ENCODE measurements at regions not wholly inside any gene's neighbourhood (a gene's known extent, or its start where the extent isn't known, plus 50 kb on each side); places are given as distances from the start of the nearest gene placed in this dataset.

GRCh38 chr1:87219141-87219540 lies 109.5 kb upstream of the LMO4 start:
- DNase-seq (ENCODE audit: low read depth in 4 of 4, low spot score in 2 of 4), result no peak

GRCh38 chr1:87219626-87220025 lies 109.1 kb upstream of the LMO4 start:
- no peak for DNase-seq (ENCODE audit: low read depth in 4 of 4, low spot score in 2 of 4)

GRCh38 chr1:87220993-87221392 lies 107.7 kb upstream of the LMO4 start:
- no peak for DNase-seq (ENCODE audit: low read depth in 4 of 4, low spot score in 2 of 4)

GRCh38 chr1:87224201-87224600 lies 104.5 kb upstream of the LMO4 start:
- no peak for DNase-seq (ENCODE audit: low read depth in 4 of 4, low spot score in 2 of 4)

GRCh38 chr1:87225171-87225570 lies 103.5 kb upstream of the LMO4 start:
- no peak for DNase-seq (ENCODE audit: low read depth in 4 of 4, low spot score in 2 of 4)

GRCh38 chr1:87226341-87226760 lies 102.3 kb upstream of the LMO4 start:
- DNase-seq (ENCODE audit: low read depth in 4 of 4, low spot score in 2 of 4), result peak in 3 of 4 donors; percentile 30 to 69 (median 46)

GRCh38 chr1:87227651-87228050 lies 101.0 kb upstream of the LMO4 start:
- DNase-seq (ENCODE audit: low read depth in 4 of 4, low spot score in 2 of 4), result no peak

- no peak for DNase-seq (ENCODE audit: low read depth in 4 of 4, low spot score in 2 of 4)
Observed at GRCh38 chr1:87230501-87230900, 98.2 kb upstream of the LMO4 start.

- no peak for DNase-seq (ENCODE audit: low read depth in 4 of 4, low spot score in 2 of 4)
Observed at GRCh38 chr1:87231703-87232367, 96.8 kb upstream of the LMO4 start.

- DNase-seq (ENCODE audit: low read depth in 4 of 4, low spot score in 2 of 4), result no peak
Observed at GRCh38 chr1:87236585-87236984, 92.1 kb upstream of the LMO4 start.

- DNase-seq (ENCODE audit: low read depth in 4 of 4, low spot score in 2 of 4), result no peak
Observed at GRCh38 chr1:87239997-87240605, 88.6 kb upstream of the LMO4 start.

- no peak for DNase-seq (ENCODE audit: low read depth in 4 of 4, low spot score in 2 of 4)
Observed at GRCh38 chr1:87240661-87241285, 87.9 kb upstream of the LMO4 start.

GRCh38 chr1:87242445-87243185 lies 86.1 kb upstream of the LMO4 start:
- no peak for DNase-seq (ENCODE audit: low read depth in 4 of 4, low spot score in 2 of 4)

- no peak for DNase-seq (ENCODE audit: low read depth in 4 of 4, low spot score in 2 of 4)
Observed at GRCh38 chr1:87243573-87243972, 85.1 kb upstream of the LMO4 start.

GRCh38 chr1:87246436-87246835 lies 82.2 kb upstream of the LMO4 start:
- DNase-seq (ENCODE audit: low read depth in 4 of 4, low spot score in 2 of 4), result no peak

- no peak for DNase-seq (ENCODE audit: low read depth in 4 of 4, low spot score in 2 of 4)
Observed at GRCh38 chr1:87249803-87250202, 78.9 kb upstream of the LMO4 start.

GRCh38 chr1:87250336-87250735 lies 78.3 kb upstream of the LMO4 start:
- DNase-seq (ENCODE audit: low read depth in 4 of 4, low spot score in 2 of 4), result no peak

- DNase-seq (ENCODE audit: low read depth in 4 of 4, low spot score in 2 of 4), result no peak
Observed at GRCh38 chr1:87252406-87252805, 76.3 kb upstream of the LMO4 start.

- DNase-seq (ENCODE audit: low read depth in 4 of 4, low spot score in 2 of 4), result no peak
Observed at GRCh38 chr1:87262688-87263087, 66.0 kb upstream of the LMO4 start.

GRCh38 chr1:87263281-87263680 lies 65.4 kb upstream of the LMO4 start:
- no peak for DNase-seq (ENCODE audit: low read depth in 4 of 4, low spot score in 2 of 4)

- no peak for DNase-seq (ENCODE audit: low read depth in 4 of 4, low spot score in 2 of 4)
Observed at GRCh38 chr1:87263785-87264184, 64.9 kb upstream of the LMO4 start.

Data from left renal cortex interstitium (tissue), 4 donors.